Left hindlimb (tissue), 1 donor: ENCODE measurements at regions not wholly inside any gene's neighbourhood (a gene's known extent, or its start where the extent isn't known, plus 50 kb on each side); places are given as distances from the start of the nearest gene placed in this dataset.
A peak's percentile ranks its signal among the peaks of the same experiment; 100 is the strongest.
"Not testable (repeated sequence)": the region's sequence is repeated elsewhere in the genome, so short reads cannot be mapped to it uniquely, and the experiment has no call there.

Source experiments
- DNase-seq: peaks from one replicate; pipeline ENCODE4 v3.0.0-alpha.2; 2018

GRCh38 chr11:79667380-79667779, 226.6 kb upstream of the TENM4 start:
- no peak for DNase-seq

GRCh38 chr11:79663017-79663416, 222.2 kb upstream of the TENM4 start:
- DNase-seq: no peak

- no peak for DNase-seq
Observed at GRCh38 chr11:79661373-79661772, 220.5 kb upstream of the TENM4 start.

GRCh38 chr11:79648766-79649520, 208.1 kb upstream of the TENM4 start:
- DNase-seq: peak; percentile 34

- no peak for DNase-seq
Observed at GRCh38 chr11:79637219-79637618, 196.4 kb upstream of the TENM4 start.

GRCh38 chr11:79634905-79635304, 194.1 kb upstream of the TENM4 start:
- no peak for DNase-seq

GRCh38 chr11:79627281-79627680, 186.5 kb upstream of the TENM4 start:
- no peak for DNase-seq

GRCh38 chr11:79626135-79627075, 185.6 kb upstream of the TENM4 start:
- DNase-seq: no peak

- no peak for DNase-seq
Observed at GRCh38 chr11:79623375-79623774, 182.5 kb upstream of the TENM4 start.

- no peak for DNase-seq
Observed at GRCh38 chr11:79617561-79617960, 176.7 kb upstream of the TENM4 start.

GRCh38 chr11:79616392-79616851, 175.6 kb upstream of the TENM4 start:
- no peak for DNase-seq

- DNase-seq: no peak
Observed at GRCh38 chr11:79615425-79615824, 174.6 kb upstream of the TENM4 start.

GRCh38 chr11:79610678-79611077, 169.8 kb upstream of the TENM4 start:
- no peak for DNase-seq

GRCh38 chr11:79610139-79610538, 169.3 kb upstream of the TENM4 start:
- DNase-seq: no peak

- DNase-seq: no peak
Observed at GRCh38 chr11:79609511-79609910, 168.7 kb upstream of the TENM4 start.

- not testable (repeated sequence) for DNase-seq
Observed at GRCh38 chr11:79606461-79606860, 165.6 kb upstream of the TENM4 start.

GRCh38 chr11:79600711-79601110, 159.9 kb upstream of the TENM4 start:
- DNase-seq: no peak

- DNase-seq: no peak
Observed at GRCh38 chr11:79594834-79595233, 154.0 kb upstream of the TENM4 start.

GRCh38 chr11:79592824-79593223, 152.0 kb upstream of the TENM4 start:
- no peak for DNase-seq

- no peak for DNase-seq
Observed at GRCh38 chr11:79592406-79592805, 151.6 kb upstream of the TENM4 start.

- DNase-seq: no peak
Observed at GRCh38 chr11:79582434-79582833, 141.6 kb upstream of the TENM4 start.

- no peak for DNase-seq
Observed at GRCh38 chr11:79579063-79579462, 138.2 kb upstream of the TENM4 start.

- no peak for DNase-seq
Observed at GRCh38 chr11:79578116-79578515, 137.3 kb upstream of the TENM4 start.

- DNase-seq: no peak
Observed at GRCh38 chr11:79575701-79576100, 134.9 kb upstream of the TENM4 start.
